ENCODE measurements at regions not wholly inside any gene's neighbourhood (a gene's known extent, or its start where the extent isn't known, plus 50 kb on each side); places are given as distances from the start of the nearest gene placed in this dataset.
"Not testable (repeated sequence)": the region's sequence is repeated elsewhere in the genome, so short reads cannot be mapped to it uniquely, and the experiment has no call there.

- WGBS, result 42% methylated on average over 7 of the region's 7 CpGs
- H3K9me3 ChIP-seq (ENCODE audit: control insufficient read depth, low read length), result no peaks in the 10 kb centered on the region
- intact Hi-C loops (cut with DNase I), result loop anchor here in 1 of 4 donors (10.0 kb wide), 1 partner anchor 50 kb away; no protein-coding TSS in a partner anchor
- peak overlapping the region; percentile 32 for H3K27ac ChIP-seq (ENCODE audit: low read length)
- no peak overlapping the region for H3K4me3 ChIP-seq (ENCODE audit: low read length)
- peak; percentile 45 to 80 for ATAC-seq
- H3K27me3 ChIP-seq (ENCODE audit: control insufficient read depth, insufficient read depth), result no peaks in the 10 kb centered on the region
- DNase-seq, result no peak
- peaks cover 4% of the 10 kb centered on the region for H3K4me1 ChIP-seq (ENCODE audit: control insufficient read depth, insufficient read depth, low read length)
These were observed 56.2 kb upstream of the NID2 start for GRCh38 chr14:52124791-52125684.

- intact Hi-C loops (cut with DNase I), result loop anchor here in 1 of 4 donors (10.0 kb wide), 1 partner anchor 47 kb away; no protein-coding TSS in a partner anchor
- 94% methylated on average over 25 of the region's 25 CpGs for WGBS
- H3K4me3 ChIP-seq (ENCODE audit: low read length); ATAC-seq; H3K27ac ChIP-seq (ENCODE audit: low read length); H3K27me3 ChIP-seq (ENCODE audit: control insufficient read depth, insufficient read depth); H3K9me3 ChIP-seq (ENCODE audit: control insufficient read depth, low read length); H3K4me1 ChIP-seq (ENCODE audit: control insufficient read depth, insufficient read depth, low read length): not testable (repeated sequence)
- peak in 2 of 3 donors; percentile 33 to 56 for DNase-seq
These were observed 53.3 kb upstream of the NID2 start for GRCh38 chr14:52122163-52122562.

GRCh38 chr14:52121441-52121840 is 52.6 kb upstream of the NID2 start:
- no peak for ATAC-seq
- H3K27me3 ChIP-seq (ENCODE audit: control insufficient read depth, insufficient read depth), result no peaks in the 10 kb centered on the region
- intact Hi-C loops (cut with DNase I), result loop anchor here in 1 of 4 donors (10.0 kb wide), 1 partner anchor 47 kb away; no protein-coding TSS in a partner anchor
- H3K27ac ChIP-seq (ENCODE audit: low read length), result no peak overlapping the region
- H3K4me3 ChIP-seq (ENCODE audit: low read length), result no peak overlapping the region
- WGBS, result 90% methylated on average over 5 of the region's 5 CpGs
- no peak for DNase-seq
- peaks cover 4% of the 10 kb centered on the region for H3K4me1 ChIP-seq (ENCODE audit: control insufficient read depth, insufficient read depth, low read length)
- H3K9me3 ChIP-seq (ENCODE audit: control insufficient read depth, low read length), result no peaks in the 10 kb centered on the region

- intact Hi-C loops (cut with DNase I), result no loop called here
- DNase-seq (peak in 1 of 3 donors; percentile 39), ATAC-seq (peak in 1 of 2 donors; percentile 50)
- WGBS, result 78% methylated on average over 3 of the region's 3 CpGs
- H3K27ac ChIP-seq (ENCODE audit: low read length), result no peak overlapping the region
- H3K4me1 ChIP-seq (ENCODE audit: control insufficient read depth, insufficient read depth, low read length), result no peaks in the 10 kb centered on the region
- H3K27me3 ChIP-seq (ENCODE audit: control insufficient read depth, insufficient read depth), result no peaks in the 10 kb centered on the region
- no peaks in the 10 kb centered on the region for H3K9me3 ChIP-seq (ENCODE audit: control insufficient read depth, low read length)
- H3K4me3 ChIP-seq (ENCODE audit: low read length), result no peak overlapping the region
These were observed 50.2 kb upstream of the NID2 start for GRCh38 chr14:52119030-52119429.

Data from right cardiac atrium (tissue), 5 donors.